GM19324 (cell line): ENCODE measurements at regions not wholly inside any gene's neighbourhood (a gene's known extent, or its start where the extent isn't known, plus 50 kb on each side); places are given as distances from the start of the nearest gene placed in this dataset.

ENCODE experiments used
- ATAC-seq: cut with Tn5 transposase; IDR thresholded peaks from one replicate; pipeline ENCODE4 v1.9.1; 2021; ENCODE audit warnings: mild to moderate bottlenecking, moderate library complexity; ENCODE audit not compliant: unreplicated experiment, low FRiP score

GRCh38 chr7:17507717-17508116 lies 209.3 kb downstream of the AHR start:
- no peak for ATAC-seq

GRCh38 chr7:17512181-17512675 lies 213.8 kb downstream of the AHR start:
- no peak for ATAC-seq

- no peak for ATAC-seq
Measured at GRCh38 chr7:17516771-17517170, 218.3 kb downstream of the AHR start.

GRCh38 chr7:17520941-17521340 lies 222.5 kb downstream of the AHR start:
- ATAC-seq, result no peak

- no peak for ATAC-seq
Measured at GRCh38 chr7:17521437-17521836, 223.0 kb downstream of the AHR start.

- no peak for ATAC-seq
Measured at GRCh38 chr7:17523813-17524739, 225.6 kb downstream of the AHR start.

- ATAC-seq, result no peak
Measured at GRCh38 chr7:17524746-17525145, 226.3 kb downstream of the AHR start.

GRCh38 chr7:17526621-17527020 lies 228.2 kb downstream of the AHR start:
- no peak for ATAC-seq

GRCh38 chr7:17528636-17529035 lies 230.2 kb downstream of the AHR start:
- no peak for ATAC-seq

GRCh38 chr7:17530244-17530643 lies 231.8 kb downstream of the AHR start:
- no peak for ATAC-seq

GRCh38 chr7:17530741-17531421 lies 232.4 kb downstream of the AHR start:
- ATAC-seq, result peak; percentile 70

- no peak for ATAC-seq
Measured at GRCh38 chr7:17532861-17533404, 234.5 kb downstream of the AHR start.

GRCh38 chr7:17534348-17534747 lies 235.9 kb downstream of the AHR start:
- ATAC-seq, result no peak

- ATAC-seq, result no peak
Measured at GRCh38 chr7:17535776-17536175, 237.3 kb downstream of the AHR start.

GRCh38 chr7:17544401-17544800 lies 245.9 kb downstream of the AHR start:
- ATAC-seq, result no peak

- no peak for ATAC-seq
Measured at GRCh38 chr7:17545348-17545747, 246.9 kb downstream of the AHR start.

GRCh38 chr7:17546189-17546588 lies 247.7 kb downstream of the AHR start:
- ATAC-seq, result no peak

- no peak for ATAC-seq
Measured at GRCh38 chr7:17546592-17546991, 248.1 kb downstream of the AHR start.

GRCh38 chr7:17548014-17548653 lies 249.7 kb downstream of the AHR start:
- ATAC-seq, result no peak

GRCh38 chr7:17549406-17549805 lies 251.0 kb downstream of the AHR start:
- no peak for ATAC-seq

- no peak for ATAC-seq
Measured at GRCh38 chr7:17552373-17552772, 253.9 kb downstream of the AHR start.
